ENCODE measurements at regions not wholly inside any gene's neighbourhood (a gene's known extent, or its start where the extent isn't known, plus 50 kb on each side); places are given as distances from the start of the nearest gene placed in this dataset.
A peak's percentile ranks its signal among the peaks of the same experiment; 100 is the strongest.

DNA sequence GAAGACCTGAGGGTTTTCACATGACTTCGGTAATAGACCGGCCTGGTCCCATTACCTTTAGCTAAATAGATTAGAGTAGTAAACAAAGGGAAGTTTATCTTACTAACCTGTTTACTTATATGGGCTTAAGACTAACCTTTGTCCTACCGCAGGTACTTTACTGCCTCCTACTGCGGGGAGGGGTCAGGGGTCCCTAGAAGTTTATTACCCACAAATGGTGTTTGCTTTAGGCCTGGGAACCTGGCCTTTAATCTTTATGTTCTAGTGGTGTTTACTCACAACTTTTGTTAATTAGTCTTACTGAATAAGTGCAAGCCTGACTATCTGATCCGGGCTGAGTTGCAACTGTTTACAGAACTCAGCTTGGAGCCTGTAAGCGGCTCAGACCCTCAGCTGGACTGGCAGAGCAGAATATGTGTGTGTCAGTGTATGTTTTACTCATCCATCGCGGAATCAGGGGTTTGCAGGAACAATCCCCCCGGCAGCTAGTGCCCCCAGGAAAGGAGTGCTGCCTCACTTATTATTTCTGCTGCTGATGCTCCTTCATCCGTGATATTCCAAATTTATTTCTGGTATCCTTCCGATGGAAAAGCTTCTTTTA lies 578.9 kb upstream of the SEMA3D start:
- no peak for DNase-seq (ENCODE audit: low read depth)
- H3K4me3 ChIP-seq (ENCODE audit: low read depth, low read length): no peak overlapping the region

GRCh38 chr7:85764034-85764433 lies 577.2 kb upstream of the SEMA3D start:
- H3K4me3 ChIP-seq (ENCODE audit: low read depth, low read length): no peak overlapping the region
- no peak for DNase-seq (ENCODE audit: low read depth)
- no peak for TF ChIP-seq CTCF (IDR thresholded peaks at IDR 0.05; ENCODE audit: insufficient read depth, low read depth, low read length)

More for the DNA sequence above, 578.9 kb upstream of the SEMA3D start:
- TF ChIP-seq CTCF (IDR thresholded peaks at IDR 0.05; ENCODE audit: insufficient read depth, low read depth, low read length): no peak

- no peak for TF ChIP-seq CTCF (IDR thresholded peaks at IDR 0.05; ENCODE audit: insufficient read depth, low read depth, low read length)
- no peak for DNase-seq (ENCODE audit: low read depth)
- no peak overlapping the region for H3K4me3 ChIP-seq (ENCODE audit: low read depth, low read length)
Measured at GRCh38 chr7:85757348-85757747, 570.5 kb upstream of the SEMA3D start.

- peak; percentile 25 for DNase-seq (ENCODE audit: low read depth)
- no peak overlapping the region for H3K4me3 ChIP-seq (ENCODE audit: low read depth, low read length)
Measured at GRCh38 chr7:85750454-85750949, 563.6 kb upstream of the SEMA3D start.

DNA sequence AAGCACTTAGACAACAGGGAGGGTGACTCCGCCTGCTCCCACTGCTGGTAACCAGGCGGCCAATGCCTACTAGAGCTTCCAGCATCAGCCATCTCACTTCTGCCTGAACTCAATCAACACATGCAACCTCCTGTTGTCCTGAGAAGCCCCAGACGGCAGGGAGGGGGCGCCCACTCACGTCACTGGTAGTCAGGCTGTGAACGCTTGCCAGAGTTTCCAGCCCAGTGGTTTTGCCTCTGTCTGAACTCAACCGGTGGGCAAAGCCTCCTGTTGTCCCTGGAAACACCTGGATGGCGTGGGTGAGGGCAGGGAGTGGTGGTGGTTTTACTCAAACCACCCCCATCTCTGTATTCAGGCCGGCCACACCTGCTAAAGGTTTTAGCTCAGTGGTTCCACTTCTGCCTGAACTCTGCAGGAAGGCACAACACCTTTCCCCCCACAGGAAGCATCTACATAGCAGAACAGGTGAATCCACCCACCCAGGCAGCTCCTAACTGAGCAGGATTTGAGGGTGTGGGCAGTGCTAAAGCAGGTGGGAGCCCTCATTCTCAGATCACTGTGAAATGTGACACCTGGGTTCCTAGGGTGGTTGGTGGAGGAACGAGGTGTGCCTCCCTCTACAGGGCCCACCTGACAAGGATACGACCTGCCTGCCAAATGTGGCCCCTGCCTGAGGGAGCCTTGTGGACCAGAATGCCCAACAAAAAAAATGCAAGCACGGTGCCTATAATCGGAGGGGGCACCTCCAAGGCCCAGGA lies 563.0 kb upstream of the SEMA3D start:
- no peak for DNase-seq (ENCODE audit: low read depth)
- TF ChIP-seq CTCF (IDR thresholded peaks at IDR 0.05; ENCODE audit: insufficient read depth, low read depth, low read length): no peak
- no peak overlapping the region for H3K4me3 ChIP-seq (ENCODE audit: low read depth, low read length)

More at GRCh38 chr7:85750454-85750949, 563.6 kb upstream of the SEMA3D start:
- peak; percentile 60 for TF ChIP-seq CTCF (IDR thresholded peaks at IDR 0.05; ENCODE audit: insufficient read depth, low read depth, low read length)

DNA sequence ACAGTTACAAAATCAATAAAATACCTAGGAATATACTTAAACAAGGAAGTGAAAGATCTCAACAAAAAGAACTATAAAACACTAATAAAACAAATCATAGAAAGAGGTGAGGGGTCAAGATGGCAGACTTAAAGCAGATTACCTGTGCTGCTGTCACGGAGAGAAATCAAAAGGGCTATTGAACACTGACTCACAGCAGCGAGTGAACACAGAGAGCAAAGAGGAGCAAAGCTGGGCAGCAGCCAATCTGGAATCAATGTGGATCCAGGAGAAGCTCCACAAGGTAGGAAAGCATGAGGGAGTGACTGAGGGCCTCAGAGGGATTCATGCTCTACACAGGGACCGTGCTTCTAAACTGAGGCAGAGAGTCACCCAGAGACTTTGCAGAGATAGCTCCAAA lies 562.0 kb upstream of the SEMA3D start:
- DNase-seq (ENCODE audit: low read depth): no peak
- no peak overlapping the region for H3K4me3 ChIP-seq (ENCODE audit: low read depth, low read length)
- no peak for TF ChIP-seq CTCF (IDR thresholded peaks at IDR 0.05; ENCODE audit: insufficient read depth, low read depth, low read length)

All from fibroblast of villous mesenchyme (primary cell).